NCI-H1930 (cell line): ENCODE measurements at regions not wholly inside any gene's neighbourhood (a gene's known extent, or its start where the extent isn't known, plus 50 kb on each side); places are given as distances from the start of the nearest gene placed in this dataset.
"Not testable (repeated sequence)": the region's sequence is repeated elsewhere in the genome, so short reads cannot be mapped to it uniquely, and the experiment has no call there.

Source experiments
- DNase-seq, 2 experiments: peaks; one replicate each; lab custom pipeline; 2025; lab: John Stamatoyannopoulos, UW

DNA sequence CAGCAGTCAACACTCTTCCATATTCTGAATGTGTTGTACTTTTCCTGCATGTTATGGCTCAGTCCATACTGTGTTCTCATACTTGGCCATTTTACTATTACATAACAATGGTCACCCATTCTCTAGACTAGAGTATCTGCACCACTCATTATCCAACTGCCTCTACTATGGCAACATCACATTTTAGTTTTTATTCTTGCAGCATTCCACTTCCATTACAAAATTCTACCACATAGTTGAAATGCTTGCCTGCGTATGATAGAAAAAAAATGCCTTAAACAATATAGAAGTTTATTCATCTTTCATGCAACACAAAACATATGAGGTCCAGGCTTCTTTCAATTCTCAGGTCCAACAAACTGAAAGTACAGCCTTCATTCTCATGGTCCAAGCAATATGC lies 128.0 kb downstream of the TENT5A start:
- no peak for DNase-seq

DNA sequence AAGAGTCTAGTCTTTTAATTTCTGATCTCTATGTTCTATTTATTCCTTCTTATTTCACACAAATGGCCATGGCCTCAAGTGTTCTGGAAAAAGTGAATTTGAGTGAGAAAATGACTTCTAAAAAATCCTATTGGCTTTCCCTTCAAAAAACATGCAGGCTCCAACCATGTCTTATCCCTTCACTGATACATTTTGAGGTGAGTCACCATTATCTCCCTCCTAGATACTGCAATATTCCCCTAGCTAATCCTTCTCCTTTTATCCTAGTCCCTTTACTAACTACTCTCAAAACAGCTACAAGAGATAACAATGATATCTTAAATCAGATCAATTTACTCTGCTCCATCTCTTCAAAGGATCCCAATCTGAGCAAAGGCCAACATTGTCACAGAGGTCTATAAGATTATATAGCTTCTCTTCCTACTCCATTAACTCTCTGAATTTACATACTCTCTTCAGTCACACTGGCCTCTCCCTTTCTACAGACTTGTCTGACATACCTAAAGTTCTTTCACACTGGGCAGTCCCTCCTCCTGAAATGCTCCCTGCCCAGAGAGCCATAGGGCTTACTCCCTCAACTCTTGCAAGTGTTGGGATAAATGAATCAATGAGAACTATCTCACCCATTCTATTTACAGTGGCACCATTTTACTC lies 129.2 kb downstream of the TENT5A start:
- DNase-seq = no peak

DNA sequence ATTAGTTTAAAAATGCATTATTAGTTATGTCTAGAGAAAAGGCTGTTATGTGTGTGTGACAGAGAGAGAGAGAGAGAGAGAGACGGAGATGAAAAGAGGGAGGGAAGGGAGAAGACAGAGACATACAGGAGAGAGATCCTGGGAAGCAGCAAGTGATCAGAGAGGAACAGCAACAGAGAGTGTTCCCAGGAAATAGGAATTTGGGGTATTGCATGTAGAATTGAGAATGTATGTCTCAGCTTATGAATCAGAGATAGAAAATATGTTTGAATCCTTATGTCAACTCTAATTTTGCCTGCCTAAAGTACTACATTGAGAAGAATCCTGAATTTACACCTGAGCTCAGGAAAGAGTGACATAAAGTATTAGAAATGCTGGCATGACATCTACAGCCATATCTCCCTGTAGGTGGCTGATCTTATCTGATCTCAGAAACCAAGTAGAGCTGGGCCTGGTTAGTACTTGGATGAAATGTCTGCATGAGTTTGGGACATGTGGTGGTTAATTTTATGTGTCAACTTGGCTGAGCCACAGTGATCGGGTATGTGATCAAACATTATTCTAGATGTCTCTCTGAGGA lies 130.6 kb downstream of the TENT5A start:
- no peak for DNase-seq

DNA sequence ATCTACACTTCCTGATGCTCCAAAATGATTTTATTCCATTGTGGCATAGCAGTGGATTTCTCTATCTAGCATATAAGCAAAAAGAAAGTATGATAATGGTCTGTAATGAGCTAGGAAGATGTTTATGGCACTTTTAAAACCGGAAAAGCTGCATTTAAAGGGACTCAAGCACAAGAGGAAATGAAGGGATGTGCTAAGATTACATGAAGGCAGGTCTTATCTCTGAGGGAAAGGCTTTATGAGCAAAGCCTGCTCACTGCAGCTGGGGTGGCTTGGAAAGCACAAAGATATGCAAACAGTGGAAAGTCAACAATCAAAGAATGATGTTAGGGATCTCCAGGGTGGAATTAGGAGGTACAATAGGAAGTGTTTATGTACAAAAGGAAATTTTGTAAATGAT lies 138.2 kb downstream of the TENT5A start:
- DNase-seq = peak; percentile 42 to 60

DNA sequence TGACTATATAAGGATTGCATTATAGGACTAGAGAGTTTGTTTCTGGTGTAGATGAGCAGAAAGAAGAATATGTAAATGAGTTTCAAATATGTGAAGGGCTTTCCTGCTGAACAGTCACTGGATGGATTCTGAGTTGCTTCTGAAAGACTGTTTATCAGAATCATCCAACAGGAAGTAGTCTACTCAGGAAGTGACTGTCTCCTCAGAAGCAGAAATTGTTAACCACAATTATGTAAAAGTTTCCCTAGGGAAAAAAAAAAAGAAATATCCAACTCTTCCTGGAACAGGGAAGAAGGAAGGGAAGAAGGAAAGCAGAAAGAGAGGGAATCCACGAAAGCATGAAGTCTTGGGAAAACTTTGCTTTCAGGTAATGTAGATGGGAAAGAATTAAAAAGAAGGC lies 138.9 kb downstream of the TENT5A start:
- DNase-seq = no peak

DNA sequence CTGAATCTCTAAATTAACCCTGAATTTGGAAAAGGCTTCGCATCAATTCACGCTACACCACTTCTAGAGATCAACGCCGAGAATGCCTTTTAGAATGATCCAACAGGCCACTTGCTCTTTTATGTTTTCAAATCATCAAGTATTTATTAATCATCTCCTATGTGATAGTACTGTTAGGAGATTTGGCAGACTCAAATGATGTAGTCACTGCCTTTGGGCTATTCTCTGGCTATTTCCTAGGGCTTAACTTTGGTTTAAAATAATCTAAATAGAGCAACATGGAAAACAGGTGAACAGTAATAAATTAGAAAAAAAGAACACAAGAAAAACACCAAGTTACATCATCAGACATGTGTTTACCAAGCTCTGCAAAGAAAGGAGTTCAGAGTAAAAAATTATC lies 140.3 kb downstream of the TENT5A start:
- no peak for DNase-seq

DNA sequence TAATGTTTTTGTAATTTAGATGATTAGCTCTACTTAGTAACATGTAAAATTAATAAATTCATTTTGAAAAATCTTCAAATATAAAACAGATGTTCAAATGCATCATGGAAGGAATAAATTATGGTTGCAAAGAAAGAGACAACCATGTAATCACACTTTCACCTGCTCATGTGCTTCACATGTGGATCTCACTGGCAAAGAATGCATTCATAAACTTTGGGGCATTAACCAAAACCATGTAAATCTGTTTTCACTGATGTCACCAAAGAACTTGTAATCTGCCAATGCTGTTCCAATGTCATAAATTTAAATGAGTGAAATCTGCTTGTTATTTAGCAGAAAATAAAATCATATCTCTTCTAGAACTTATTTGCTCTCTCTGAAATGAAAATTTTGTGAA lies 142.7 kb downstream of the TENT5A start:
- DNase-seq = no peak

DNA sequence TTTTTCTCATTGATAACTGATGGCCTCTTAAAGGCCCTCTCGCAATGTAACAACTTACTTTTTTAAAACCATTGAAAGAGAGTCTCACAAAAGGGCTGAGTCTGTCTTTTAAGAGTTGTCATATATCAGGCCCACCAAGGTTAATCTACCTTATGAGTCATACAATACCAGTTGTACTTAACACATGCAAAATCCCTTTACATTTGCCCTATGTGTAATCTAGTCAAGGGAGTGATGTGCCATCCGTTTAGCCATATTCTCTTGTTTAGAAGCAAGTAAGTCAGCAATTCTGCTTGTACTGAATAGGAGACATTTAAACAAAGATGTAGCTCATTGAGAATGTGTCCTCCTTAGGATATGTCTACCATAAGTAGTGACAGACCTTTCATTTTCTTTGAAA lies 143.7 kb downstream of the TENT5A start:
- DNase-seq = no peak

DNA sequence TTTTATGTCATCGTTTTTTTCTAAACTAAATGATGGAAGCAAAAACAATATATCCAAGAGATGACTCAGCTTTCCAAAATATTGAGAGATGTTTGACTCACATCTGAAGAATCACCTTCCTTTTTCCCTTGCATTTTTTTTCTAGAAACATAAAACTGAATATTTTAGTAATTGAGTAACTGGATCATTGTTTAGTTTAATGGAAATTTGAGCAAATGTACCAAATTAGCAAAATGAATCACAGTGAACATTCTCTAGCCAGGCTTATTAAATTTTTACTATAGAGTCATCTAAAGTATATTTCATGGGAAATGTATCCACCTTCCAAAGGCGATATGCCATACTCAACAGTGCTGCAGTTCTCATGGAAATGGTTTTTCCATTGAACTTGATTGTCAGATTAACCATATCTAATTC lies 145.5 kb downstream of the TENT5A start:
- DNase-seq = no peak

DNA sequence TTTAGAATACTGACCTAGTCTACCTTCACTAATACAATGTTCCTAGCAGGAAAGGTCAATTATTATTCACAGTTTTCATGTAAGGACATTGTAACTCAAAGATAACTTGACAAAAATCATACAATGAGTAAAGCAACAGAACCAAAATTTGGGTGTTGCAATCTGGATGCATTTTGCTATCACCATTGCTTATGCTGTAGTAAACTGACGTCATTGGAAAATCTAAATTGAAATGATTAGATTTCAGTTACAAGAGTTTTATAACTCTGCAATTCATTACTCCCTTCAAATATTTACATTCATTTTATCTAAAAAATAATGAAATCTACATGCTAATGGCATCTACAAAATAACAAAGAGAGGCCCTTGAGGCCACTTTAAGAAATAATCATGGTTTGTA lies 147.0 kb downstream of the TENT5A start:
- DNase-seq = no peak

DNA sequence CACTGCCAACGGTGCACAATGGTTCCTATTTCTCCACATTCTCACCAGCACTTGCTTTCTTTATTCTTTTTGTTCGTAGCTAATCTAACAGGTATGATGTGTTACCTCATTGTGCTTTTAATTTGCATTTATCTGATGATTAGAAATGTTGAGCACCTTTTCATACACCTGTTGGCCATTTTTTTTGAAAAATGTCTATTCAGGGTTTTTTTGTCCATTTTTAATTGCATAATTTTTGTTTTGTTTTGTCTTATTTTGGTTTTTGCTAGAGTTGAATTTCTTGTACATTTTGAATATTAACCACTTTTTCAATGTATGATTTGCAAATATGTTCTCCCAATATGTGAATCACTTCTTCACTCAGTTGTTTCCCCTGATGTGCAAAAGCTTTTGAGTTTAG lies 150.6 kb downstream of the TENT5A start:
- no peak for DNase-seq

DNA sequence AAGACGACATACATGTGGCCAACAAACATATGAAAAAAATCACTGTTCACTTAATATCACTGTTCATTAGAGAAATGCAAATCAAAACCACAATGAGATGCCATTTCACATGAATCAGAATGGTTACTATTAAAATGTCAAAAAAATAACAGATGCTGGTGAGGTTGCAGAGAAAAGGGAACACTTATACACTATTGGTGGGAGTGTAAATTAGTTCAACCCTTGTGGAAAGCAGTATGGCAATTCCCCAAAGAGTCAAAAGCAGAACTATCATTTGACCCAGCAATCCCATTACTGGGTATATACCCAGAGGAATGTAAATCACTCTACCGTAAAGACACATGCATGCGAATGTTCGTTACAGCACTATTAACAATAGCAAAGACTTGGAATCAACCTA lies 152.0 kb downstream of the TENT5A start:
- DNase-seq = not testable (repeated sequence)

DNA sequence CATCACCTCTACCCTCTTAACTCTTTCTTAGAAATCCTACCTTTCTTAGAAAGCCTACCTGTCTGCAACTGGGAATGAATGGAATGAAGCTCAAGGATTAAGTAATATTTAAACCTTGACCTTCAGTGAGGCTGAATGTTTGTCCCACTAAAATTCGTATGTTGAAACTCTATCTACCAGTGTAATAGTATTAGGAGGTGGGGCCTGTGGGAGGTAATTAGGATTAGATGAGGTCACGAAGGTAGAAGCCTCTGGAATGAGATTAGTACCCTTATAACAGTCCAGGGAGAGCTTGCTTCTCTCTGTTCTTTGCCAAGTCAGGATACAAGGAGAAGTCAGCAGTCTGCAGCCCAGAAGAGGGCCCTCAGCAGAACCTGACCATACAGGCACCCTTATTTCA lies 158.0 kb downstream of the TENT5A start:
- no peak for DNase-seq

DNA sequence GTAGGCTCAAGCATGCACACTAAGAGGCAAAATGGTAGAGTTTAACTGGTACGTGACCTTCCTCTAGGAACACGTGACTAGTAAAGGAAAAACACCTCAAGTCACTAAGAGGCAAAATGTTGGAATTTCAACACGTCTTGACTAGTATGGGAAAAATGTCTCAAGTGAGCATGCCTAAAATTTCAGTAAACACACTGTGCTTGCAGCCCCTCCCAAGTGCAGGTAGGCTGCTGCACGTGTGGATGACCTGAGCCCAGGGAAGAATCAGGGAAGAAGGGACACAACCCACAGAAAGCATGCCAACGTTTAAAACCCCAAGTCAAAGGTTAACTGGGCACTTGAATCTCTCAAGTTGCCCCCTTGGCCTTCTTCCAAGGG lies 162.2 kb downstream of the TENT5A start:
- DNase-seq = no peak

DNA sequence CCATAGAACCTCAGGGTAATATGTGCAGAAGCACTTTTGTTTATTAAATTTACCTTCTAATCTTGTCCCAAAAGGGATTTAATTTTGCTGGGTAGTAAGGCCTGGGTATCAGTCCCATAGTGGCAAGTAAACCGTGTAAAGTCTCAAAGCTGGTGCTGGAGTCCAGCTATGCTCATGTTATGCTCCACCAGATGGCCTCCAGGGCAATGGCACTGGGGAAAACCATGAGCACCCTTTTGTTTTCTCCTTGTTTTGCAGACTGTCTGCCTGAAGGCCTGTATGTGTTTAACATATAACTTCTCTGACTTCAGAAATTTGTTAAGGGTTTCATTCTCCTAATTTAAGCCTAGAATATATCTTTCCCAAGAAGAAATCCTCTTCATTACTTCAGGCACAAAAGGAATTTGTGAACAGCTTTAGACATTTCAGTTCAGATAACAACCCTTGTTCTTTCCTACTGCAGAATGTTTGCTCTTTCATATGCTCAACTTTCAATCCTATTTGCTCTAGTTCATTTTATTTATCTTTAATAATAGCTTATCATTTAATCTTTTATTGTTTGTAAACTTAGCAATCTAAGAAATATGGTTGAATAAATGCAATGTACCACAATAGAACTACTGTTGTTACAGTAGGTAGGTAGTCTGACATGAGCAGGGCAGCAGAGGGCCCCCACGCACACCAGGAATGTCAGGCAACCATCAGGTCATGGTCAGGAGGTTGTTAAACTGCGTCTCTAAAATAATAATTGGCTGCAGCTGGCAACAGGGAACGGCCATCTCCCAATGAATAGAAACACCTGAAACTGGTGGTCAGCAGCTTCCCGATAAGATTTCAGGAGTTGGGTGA lies 162.8 kb downstream of the TENT5A start:
- DNase-seq = no peak

DNA sequence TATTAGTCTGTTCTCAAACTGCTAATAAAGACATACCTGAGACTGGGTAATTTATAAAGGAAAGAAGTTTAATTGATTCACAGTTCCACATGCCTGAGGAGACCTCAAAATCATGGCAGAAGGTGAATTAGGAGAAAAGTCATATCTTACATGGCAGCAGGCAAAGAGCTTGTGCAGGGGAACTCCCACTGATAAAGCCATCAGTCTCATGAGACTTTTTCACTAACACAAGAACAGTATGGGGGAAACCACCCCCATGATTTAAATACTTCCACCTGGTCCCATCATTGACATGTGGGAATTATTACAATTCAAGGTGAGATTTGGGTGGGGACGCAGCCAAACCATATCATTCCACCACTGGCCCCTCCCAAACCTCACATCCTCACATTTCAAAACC lies 166.8 kb downstream of the TENT5A start:
- DNase-seq = not testable (repeated sequence)

DNA sequence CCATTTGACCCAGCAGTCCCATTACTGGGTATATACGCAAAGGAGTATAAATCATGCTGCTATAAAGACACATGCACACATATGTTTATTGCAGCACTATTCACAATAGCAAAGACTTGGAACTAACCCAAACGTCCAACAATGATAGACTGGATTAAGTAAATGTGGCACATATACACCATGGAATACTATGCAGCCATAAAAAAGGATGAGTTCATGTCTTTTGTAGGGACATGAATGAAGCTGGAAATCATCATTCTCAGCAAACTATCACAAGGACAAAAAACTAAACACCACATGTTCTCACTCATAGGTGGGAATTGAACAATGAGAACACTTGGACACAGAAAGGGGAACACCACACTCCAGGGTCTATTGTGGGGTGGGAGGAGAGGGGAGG lies 168.3 kb downstream of the TENT5A start:
- DNase-seq = not testable (repeated sequence)

DNA sequence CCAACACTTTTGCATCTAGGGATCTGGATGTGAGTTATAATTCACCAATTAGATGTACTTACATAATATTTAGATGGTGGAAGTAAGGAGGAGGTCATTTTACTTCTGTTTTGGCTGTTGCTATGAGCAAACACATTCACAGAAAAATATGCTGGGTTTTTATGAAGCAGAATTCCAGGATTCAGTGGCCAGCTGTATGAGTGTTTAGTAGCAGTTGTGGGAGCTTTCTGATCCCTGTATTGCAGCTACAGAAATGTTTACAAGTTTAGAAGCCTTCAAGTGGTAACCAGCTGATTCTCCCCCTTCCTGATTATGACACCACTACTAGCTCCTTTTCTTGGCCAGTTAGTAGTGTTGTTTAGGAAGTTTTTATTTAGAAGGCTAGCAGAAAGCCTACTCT lies 177.0 kb downstream of the TENT5A start:
- no peak for DNase-seq

DNA sequence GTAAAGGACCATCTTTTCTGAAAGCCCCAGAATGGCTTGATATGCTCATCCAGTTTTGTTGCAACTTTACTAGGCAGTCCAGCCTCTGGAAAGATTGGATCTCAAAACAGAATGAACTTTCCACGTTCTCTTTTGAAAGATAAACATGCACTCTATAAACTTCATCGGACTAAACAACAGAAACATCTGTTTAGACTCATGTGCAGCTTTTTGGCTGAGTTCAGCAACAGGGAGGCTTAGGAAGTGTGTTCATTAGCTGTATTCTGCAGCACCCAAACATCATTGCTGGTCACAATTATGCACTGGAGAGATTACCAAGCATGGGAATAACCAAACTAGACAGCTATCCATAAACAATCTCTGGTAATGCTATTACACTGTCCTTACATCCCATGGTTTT lies 180.5 kb downstream of the TENT5A start:
- no peak for DNase-seq

DNA sequence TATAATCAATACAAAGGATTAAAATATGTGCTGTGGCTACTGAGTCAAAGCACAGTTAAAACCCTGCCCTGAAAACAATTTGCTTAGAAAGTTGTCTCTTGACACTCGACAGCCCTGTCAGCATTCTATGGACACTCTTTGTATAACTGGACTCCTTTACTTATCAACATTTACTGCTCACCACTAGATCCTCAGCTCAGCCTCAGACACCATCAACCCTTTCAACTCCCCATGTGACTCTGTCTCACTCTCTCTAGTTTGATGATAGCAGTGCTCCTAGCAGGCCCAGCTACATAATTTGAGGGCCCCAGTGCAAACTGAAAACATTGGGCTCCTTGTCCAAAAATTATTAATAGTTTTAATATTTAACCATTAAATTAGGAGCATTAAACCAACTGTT lies 181.8 kb downstream of the TENT5A start:
- DNase-seq = no peak

DNA sequence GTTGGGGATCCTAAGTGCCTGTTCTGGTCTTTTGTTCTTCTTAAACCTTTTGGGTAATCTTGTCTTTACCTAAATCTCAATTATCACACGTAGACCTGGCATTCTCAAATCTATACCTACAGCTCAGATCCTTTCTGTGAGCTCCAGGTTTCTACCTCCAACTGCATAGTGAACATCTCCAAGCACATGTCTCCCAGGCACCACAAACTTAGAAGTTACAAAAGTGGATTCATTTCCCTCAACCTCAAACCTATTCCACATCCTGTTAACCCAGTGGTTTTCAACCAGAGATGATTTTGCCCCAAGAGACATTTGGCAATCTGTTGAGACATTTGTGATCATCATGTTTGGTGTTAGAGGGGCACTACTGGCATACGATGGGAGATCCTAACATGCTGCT lies 183.5 kb downstream of the TENT5A start:
- DNase-seq = no peak

DNA sequence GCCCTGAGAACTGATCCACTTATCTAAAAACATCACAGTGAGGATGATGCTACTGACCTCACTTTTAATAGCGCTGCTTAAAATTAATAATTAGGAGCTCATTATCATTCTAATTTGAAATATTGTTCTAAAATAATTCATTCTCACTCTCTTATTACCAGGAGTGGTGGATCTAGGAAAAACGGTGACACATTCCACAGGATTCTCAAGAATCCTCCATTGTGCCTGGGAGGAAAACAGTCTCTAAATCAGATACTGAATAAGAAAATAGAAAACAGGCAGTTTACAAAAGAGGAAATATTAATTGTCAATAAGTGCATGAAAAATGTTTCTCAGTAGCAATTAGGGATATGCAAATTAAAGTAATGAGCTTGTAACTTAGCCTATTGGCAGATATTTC lies 187.4 kb downstream of the TENT5A start:
- DNase-seq = no peak

DNA sequence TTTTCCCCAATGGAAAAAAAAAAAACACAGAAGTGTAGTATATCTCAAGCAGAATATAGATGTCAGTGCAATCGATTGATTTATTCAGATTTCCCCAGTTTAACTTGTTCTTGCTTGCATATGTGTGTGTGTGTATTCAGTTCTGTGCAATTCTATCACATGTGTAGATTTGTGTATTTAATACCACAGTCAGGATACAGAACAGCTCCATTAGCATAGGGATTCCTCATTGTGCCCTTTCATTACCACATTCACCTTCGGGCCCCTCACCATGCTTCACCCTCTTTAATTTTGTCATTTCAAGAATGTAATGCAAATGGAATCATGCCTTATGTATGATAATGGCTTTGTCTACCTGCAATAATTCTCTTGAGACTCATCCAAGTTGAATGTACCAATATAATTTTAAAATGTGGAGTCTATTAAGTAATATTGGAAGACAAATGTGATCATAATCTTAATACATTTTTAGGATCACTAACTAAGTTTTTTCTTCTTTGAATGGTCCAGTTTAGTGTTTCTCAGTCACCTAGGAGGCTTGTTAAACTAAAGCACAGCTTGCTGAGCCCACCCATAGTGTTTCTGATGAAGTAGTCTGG lies 187.9 kb downstream of the TENT5A start:
- DNase-seq = no peak
